Inflammatory macrophage (primary cell): ENCODE measurements at regions not wholly inside any gene's neighbourhood (a gene's known extent, or its start where the extent isn't known, plus 50 kb on each side); places are given as distances from the start of the nearest gene placed in this dataset.
A peak's percentile ranks its signal among the peaks of the same experiment; 100 is the strongest.

Experiments used
- DNase-seq, 2 donors: peaks; one replicate each; pipeline ENCODE4 v3.0.0-alpha.2; 2020 to 2022

DNA sequence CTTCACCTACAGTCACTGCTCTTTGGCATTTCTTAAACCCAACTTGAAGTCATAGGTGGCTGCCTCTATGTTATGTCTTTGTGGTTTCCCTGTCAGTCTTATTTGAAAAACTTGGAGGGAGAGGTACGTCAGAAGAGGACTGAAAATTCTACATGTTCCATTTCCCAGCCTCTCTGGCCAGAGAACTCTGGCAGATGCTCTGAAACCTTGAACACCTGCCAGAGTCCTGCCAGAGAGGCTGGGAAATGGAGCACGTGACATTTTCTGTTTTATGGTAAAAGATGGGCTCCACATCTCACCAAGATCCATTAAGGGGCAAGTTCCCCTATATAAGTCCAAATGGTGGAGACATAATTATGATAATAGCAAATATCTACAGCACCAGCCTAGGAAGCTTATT, 99.5 kb downstream of the MAFB start:
- DNase-seq, result no peak

DNA sequence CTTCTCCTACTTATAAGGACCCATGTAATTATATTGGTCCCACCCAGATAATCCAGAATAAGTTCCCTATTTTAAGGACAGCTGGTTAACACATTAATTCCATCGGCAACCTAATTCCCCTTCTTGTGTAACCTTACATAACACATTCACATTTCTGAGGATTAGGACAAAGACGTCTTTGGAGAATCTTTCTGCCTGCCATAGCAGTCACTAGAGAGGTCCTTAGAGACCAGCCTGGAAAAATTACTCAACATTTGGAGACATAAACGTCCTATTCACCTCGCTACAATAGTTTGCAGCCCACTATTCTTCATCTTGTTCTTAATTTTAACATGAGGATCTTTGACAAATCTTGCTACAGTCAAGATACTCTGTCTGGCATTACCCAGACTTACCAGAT, 100.1 kb downstream of the MAFB start:
- DNase-seq, result no peak

GRCh38 chr20:40587038-40587437, 102.0 kb downstream of the MAFB start:
- DNase-seq, result no peak

- DNase-seq, result no peak
Measured at GRCh38 chr20:40584130-40584809, 104.8 kb downstream of the MAFB start.

- DNase-seq, result peak in 1 of 2 donors; percentile 5
Measured at GRCh38 chr20:40583636-40584035, 105.4 kb downstream of the MAFB start.

GRCh38 chr20:40583205-40583604, 105.8 kb downstream of the MAFB start:
- peak; percentile 54 to 64 for DNase-seq

DNA sequence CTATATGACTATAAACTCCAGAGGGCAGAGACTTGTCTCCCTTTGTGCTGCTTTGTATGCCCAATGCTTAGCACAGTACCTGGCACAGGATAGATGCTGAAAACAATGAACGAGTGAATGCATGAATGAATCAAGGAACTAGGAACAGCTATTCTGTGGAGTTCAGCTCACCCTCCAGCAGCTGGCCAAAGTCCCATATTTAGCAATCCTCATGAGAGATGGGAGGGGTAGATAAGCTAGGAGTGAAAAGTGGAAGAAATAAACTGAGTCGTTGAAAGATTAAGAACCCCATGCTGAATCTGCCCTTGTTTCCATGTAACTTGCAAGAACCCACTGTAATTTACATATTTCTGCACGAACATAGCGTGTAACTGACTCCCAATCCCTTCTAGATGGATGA, 106.5 kb downstream of the MAFB start:
- no peak for DNase-seq

DNA sequence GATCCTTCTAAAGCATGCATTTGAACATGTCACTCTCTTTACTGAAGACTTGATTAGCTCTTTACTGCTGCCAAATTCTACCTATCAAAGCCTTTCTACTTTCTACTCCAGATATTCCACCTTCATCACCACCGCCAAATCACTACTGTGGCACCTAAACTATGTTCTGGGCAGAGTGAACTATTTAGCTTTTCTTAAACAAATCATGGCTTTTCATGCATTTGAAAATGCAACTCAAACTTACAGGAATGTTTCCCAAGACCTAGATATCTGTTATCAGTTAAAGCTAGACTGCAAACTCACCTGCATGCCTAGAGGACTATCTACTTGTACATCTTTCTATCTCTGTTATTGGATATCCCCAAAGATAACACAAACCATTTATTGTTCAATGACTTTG, 109.3 kb downstream of the MAFB start:
- no peak for DNase-seq

DNA sequence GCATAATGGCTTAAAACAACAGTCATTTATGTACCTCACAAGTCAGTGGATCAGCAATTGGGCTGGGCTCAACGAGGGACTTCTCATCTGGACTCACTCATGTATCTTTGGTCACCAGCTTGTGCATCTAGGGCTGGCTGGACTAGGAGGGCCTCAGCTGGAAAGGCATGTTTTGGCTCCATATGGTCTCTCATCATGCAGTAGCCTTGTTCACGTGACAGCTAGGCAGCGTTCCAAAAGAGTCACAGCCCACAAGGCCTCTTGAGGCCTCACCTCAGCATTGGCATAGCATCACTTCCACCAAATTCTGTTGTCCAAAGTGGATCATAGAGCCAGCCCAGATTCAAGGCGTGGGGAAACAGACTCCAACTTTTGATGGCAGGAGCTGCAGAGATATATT, 110.1 kb downstream of the MAFB start:
- DNase-seq, result no peak

DNA sequence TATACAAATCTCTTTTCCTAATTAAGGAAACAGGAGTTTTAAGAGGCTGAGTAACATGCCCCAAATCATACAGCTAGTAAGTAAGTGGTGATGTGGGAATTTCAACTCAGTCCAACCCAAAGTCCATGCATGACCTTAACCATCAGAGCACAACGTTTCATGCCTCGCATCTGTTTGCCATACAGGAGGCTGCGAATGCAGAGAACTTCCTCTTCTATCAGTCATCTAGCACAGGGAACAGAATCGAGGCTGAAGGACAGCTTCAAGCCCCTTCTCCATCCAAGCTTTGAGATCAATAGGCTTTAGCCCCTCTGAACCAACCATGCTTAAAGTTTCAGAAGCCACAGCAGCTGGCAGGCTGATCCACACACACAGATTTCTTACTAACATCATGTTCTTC, 113.2 kb downstream of the MAFB start:
- DNase-seq, result peak; percentile 18 to 35

DNA sequence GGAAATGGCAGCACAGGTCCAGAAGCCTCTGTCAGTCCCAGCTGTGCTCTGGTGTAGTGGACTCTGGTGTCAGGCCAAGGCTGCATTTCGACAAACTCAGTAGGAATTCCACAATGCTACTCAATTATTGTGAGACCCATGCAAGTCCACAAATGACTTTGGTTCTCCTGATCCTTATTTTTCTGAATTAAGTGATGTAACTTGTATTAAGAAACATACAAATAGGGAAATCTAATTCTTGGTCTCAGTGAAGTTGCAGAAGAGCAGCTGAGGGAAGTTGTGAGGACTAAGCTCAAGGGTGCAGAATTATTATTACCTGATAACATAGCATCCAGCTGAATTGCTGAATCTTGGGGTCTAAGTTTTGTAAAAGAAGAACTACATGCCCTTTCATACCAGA, 116.8 kb downstream of the MAFB start:
- DNase-seq, result peak; percentile 56 to 78

DNA sequence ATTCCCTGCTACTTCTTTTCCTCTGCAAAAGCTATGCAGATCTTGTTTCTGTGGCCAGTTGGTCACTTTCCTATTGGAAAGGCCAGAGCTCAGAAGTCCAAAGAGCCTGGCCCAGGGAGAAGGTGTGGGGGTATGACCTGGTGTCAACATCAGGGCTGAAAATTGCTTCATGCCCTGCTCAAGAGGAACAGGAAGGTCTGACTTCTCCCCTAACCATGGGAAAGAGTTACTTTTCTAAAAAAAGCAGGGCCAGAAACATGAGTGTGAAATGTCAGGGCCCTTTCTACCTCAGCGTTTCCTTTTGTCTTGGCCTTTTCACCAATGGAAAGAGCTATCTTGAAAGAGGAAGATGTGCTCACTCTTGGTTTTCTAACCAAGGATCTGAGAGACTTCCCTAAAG, 117.4 kb downstream of the MAFB start:
- peak; percentile 94 for DNase-seq

DNA sequence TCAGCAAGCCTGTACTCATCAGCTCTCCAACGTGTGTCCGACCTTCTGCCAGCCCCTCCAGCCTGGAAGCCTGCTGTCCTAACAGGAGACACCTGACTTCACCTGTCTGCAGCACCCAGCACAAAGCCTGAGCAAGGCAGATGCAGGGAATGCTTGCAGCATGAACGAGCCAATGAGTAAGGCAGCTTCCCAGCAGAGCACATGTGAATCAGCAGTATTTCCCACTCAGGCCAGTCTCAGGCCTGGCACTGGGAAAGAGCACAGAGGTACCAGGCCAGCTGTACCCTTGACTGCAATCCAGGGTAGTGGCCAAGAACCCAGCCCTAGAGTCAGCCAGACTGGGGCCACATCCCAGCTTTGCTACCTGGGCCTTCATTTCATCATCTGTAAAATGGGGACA, 120.8 kb downstream of the MAFB start:
- no peak for DNase-seq

DNA sequence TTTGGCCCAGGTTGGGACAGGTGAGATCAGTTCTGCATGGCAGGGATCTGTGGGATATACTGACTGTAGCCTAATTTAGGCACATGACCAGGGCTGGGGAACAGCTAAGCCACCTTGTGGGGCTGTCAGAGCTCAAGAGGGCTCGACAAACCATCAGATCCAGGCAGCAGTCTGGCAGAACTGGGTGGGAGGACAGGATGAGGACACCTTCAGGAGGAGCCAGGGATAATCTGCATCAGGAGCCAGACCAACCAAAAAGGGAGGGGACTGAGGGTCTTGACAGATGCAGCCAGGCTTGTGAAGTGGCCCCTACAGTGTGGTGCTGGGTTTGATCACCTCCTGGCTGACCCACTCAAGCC, 123.4 kb downstream of the MAFB start:
- no peak for DNase-seq

GRCh38 chr20:40565001-40565681, 123.9 kb downstream of the MAFB start:
- DNase-seq, result peak in 1 of 2 donors; percentile 12

DNA sequence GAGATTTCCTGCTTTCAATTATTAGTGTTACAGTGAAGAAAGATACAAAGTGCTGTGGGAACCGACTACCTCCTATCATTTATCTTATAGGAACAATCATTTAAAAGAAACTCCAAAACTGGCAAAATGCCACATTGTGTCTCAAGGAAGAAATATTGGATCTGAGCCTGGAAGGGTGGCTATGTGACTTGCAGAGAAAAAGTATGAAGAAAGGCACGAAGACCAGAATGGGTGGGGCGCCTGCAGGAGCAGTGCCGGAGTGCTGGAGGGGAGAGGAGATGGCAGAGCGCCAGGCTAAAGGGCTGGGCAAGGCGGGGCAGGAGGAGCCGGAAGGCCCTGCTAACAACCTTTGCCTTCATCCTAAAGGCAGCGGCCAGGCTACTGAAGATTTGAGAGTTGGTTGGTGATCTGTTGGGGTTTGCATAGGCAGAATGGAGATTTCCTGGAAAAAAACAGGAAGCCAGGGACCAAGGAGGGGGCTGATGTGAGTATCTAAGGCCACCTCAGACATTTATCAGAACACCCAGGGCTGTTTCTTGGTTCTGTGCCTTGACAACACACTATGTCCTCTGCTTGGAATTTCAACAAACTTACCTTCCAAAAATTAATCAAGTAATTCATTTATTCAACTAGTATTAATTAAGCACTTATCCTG, 125.6 kb downstream of the MAFB start:
- peak in 1 of 2 donors; percentile 5 for DNase-seq

- DNase-seq, result peak; percentile 88 to 94
Measured at GRCh38 chr20:40562031-40562430, 127.0 kb downstream of the MAFB start.

DNA sequence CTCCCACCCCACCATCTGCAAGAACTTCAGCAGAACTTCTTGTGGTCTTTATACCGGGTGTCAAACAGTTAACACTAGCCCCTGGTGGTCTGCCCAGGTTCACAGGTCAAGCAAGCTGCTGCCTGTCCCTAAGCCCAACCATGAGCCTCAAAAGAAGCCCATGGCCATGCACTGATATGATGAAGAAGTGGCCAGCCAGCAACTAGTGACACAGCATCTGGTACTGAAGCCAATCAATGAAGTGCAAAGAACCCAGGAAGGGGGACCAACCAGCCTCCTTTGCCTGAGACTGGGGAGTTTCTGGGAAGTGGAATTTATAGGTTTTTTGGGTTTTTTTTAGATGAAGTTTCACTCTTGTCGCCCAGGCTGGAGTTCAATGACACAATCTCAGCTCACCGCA, 127.8 kb downstream of the MAFB start:
- DNase-seq, result no peak

- no peak for DNase-seq
Measured at GRCh38 chr20:40558212-40558611, 130.8 kb downstream of the MAFB start.

DNA sequence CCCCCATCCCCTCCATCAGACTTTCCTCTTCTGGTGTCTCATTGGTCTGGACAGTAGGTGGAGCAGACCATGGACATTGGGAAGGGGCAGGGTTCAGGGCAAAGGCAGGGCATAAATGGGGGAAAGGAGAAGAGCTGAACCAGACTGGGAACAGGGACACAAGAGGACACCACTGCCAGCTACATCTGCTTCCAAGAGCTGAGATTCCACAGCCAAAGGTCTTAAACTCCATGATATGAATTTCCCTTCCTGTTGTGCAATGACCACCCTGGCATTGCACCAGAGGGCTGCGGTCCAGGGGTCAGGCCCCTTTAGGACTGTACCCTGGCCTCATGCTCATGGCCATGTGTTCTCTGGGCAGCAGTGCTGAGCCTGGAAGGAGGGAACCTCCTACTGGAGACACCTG, 137.9 kb downstream of the MAFB start:
- DNase-seq, result no peak

GRCh38 chr20:40547483-40548091, 141.4 kb downstream of the MAFB start:
- no peak for DNase-seq

- no peak for DNase-seq
Measured at GRCh38 chr20:40545478-40545877, 143.6 kb downstream of the MAFB start.

GRCh38 chr20:40542065-40542464, 147.0 kb downstream of the MAFB start:
- no peak for DNase-seq

DNA sequence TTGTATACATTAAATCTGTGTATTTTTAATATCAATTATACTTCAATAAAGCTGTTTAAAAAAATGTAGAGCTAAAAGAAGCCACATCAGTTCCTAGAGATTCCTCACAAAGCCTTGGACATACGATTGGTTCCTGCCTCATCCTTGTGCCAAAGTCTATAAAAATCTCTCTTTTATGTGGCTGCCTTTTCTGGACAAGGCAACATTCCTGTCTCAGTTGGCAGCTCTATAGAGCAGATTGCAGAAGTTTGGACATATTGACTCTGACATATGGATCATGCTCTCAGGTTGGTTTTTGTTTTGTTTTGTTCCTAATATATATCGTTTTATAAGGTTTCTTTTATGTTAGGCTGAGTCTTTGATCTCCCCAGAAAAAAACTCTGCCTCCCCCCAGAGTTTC, 148.9 kb downstream of the MAFB start:
- DNase-seq, result no peak
